HEK293T (cell line): ENCODE measurements at regions not wholly inside any gene's neighbourhood (a gene's known extent, or its start where the extent isn't known, plus 50 kb on each side); places are given as distances from the start of the nearest gene placed in this dataset.

Source experiments
- BHLHE40 ChIP-seq: fragments of 450-650 bp; IDR thresholded peaks from 2 replicates; pipeline ENCODE4 v1.6.1; 2016; ENCODE audit warnings: mild to moderate bottlenecking, moderate library complexity, borderline replicate concordance
- ELF4 ChIP-seq: fragments of 450-650 bp; IDR thresholded peaks from 2 replicates; pipeline ENCODE4 v1.6.1; 2017; ENCODE audit warnings: antibody characterized with exemption
- FOXA1 ChIP-seq: fragments of 450-650 bp; IDR thresholded peaks from 2 replicates; pipeline ENCODE4 v1.6.1; 2016; ENCODE audit warnings: mild to moderate bottlenecking
- HDGF ChIP-seq: fragments of 450-650 bp; IDR thresholded peaks from 2 replicates; pipeline ENCODE4 v1.6.1; 2017; ENCODE audit warnings: antibody characterized with exemption, borderline replicate concordance
- NFRKB ChIP-seq: fragments of 450-650 bp; IDR thresholded peaks from 2 replicates; pipeline ENCODE4 v1.6.1; 2016; ENCODE audit warnings: mild to moderate bottlenecking, moderate library complexity
- SP1 ChIP-seq: fragments of 450-650 bp; IDR thresholded peaks from 2 replicates; pipeline ENCODE4 v1.6.1; 2017

GRCh38 chr16:16907089-16907488, 528.1 kb downstream of the NPIPA7 start:
- TF ChIP-seq ELF4: no peak
- TF ChIP-seq BHLHE40: no peak
- TF ChIP-seq FOXA1: no peak
- no peak for TF ChIP-seq SP1
- TF ChIP-seq HDGF: no peak
- no peak for TF ChIP-seq NFRKB
